Parathyroid adenoma (tissue), 2 donors: ENCODE measurements at regions not wholly inside any gene's neighbourhood (a gene's known extent, or its start where the extent isn't known, plus 50 kb on each side); places are given as distances from the start of the nearest gene placed in this dataset.

Experiments used
- H2AFZ ChIP-seq: fragments of 300-600 bp; sonication (generic); one replicate; pipeline ENCODE4 v1.7.0; 2017; ENCODE audit warnings: antibody characterized with exemption, mild to moderate bottlenecking
- H3K27ac ChIP-seq: fragments of 300-600 bp; sonication (generic); one replicate; pipeline ENCODE4 v1.7.0; 2017
- H3K27me3 ChIP-seq: fragments of 300-600 bp; sonication (generic); one replicate; pipeline ENCODE4 v1.7.0; 2017; ENCODE audit warnings: low read length; ENCODE audit not compliant: control insufficient read depth, insufficient read depth
- H3K36me3 ChIP-seq: fragments of 300-600 bp; sonication (generic); one replicate; pipeline ENCODE4 v1.7.0; 2017; ENCODE audit warnings: low read length; ENCODE audit not compliant: control insufficient read depth, insufficient read depth
- H3K4me1 ChIP-seq: fragments of 300-600 bp; sonication (generic); one replicate; pipeline ENCODE4 v1.7.0; 2017; ENCODE audit warnings: control low read depth
- H3K4me2 ChIP-seq: fragments of 300-600 bp; sonication (generic); one replicate; pipeline ENCODE4 v1.7.0; 2017; ENCODE audit warnings: low read length
- H3K4me3 ChIP-seq: fragments of 300-600 bp; sonication (generic); one replicate; pipeline ENCODE4 v1.7.0; 2017; ENCODE audit warnings: low read depth, low read length
- H3K79me2 ChIP-seq: fragments of 300-600 bp; sonication (generic); one replicate; pipeline ENCODE4 v1.7.0; 2017; ENCODE audit warnings: control low read depth
- H3K9ac ChIP-seq: fragments of 300-600 bp; sonication (generic); one replicate; pipeline ENCODE4 v1.7.0; 2017; ENCODE audit warnings: mild to moderate bottlenecking
- H3K9me3 ChIP-seq: fragments of 300-600 bp; sonication (generic); one replicate; pipeline ENCODE4 v1.7.0; 2017; ENCODE audit warnings: low read length; ENCODE audit not compliant: control insufficient read depth
- TF ChIP-seq, protein P1 (sequence below): fragments of 300-600 bp; sonication (generic); IDR thresholded peaks from one replicate; pipeline ENCODE4 v1.7.0; 2017; ENCODE audit warnings: antibody characterized with exemption, mild to moderate bottlenecking
- donor health status: primary hyperparathyroidism.

DNA sequence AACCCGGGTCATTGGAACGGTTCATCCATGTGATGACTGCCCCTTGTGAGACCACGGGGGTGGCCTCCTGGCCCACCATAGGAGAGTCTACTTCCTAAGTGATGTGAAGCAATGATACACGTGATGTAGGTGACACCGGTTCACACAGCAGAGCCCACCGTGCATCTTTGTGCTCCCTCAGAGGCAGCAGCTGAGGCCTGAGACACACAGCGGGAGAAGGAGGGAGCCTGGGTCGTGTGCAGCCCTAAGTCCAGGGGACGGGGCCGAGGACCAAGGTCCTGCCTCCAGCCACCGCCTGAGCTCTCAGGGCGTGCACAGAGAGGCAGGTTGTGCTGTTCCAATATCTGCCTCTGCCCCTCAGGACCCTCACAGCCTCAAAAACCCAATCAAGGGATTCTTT lies 377.2 kb upstream of the SALL3 start:
- TF ChIP-seq, protein P1, sequence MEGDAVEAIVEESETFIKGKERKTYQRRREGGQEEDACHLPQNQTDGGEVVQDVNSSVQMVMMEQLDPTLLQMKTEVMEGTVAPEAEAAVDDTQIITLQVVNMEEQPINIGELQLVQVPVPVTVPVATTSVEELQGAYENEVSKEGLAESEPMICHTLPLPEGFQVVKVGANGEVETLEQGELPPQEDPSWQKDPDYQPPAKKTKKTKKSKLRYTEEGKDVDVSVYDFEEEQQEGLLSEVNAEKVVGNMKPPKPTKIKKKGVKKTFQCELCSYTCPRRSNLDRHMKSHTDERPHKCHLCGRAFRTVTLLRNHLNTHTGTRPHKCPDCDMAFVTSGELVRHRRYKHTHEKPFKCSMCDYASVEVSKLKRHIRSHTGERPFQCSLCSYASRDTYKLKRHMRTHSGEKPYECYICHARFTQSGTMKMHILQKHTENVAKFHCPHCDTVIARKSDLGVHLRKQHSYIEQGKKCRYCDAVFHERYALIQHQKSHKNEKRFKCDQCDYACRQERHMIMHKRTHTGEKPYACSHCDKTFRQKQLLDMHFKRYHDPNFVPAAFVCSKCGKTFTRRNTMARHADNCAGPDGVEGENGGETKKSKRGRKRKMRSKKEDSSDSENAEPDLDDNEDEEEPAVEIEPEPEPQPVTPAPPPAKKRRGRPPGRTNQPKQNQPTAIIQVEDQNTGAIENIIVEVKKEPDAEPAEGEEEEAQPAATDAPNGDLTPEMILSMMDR = no peak

DNA sequence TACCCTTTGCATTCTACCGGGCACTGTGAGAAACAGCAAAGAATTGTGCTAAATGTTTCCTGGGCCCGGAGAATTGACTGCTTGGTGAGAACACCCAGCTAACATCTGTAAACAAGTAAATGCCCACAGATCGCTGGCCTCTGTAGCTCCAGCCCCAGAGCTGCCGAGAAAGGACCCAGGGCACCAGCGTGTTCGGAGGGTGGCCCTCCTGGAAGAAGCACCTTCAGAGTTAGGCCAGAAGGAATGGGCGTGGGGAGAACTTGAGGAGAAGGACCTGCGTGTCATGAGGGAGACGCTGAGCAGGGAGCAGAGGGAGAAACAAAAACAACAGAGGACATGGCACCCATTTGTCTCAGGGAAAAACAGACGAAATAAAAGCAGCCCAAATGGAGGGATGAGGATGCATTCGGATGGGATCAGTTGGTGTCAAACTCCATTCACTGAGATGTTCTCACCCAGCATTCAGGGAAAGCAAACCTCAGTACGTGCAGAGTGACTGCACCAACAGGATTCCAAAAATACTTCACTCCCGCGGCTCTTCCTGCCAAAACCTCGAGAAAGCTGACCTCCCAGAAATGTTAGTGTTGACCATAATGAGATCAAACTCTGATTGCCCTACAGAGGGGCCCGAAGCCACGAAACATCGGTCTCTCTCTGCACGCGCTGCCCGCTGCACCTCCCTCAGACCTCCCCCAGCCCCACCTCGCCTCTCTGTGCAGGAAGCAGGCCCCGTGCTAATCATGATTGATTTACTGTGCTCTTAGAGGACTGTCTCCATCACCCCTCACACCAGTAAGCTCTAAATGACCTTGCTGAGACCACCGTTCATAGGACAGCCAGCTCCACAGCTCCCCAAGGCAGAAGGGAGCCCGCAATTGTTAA lies 376.3 kb upstream of the SALL3 start:
- Histone ChIP-seq H3K4me1 (no peaks in the 10 kb centered on the region), H3K9ac (no peak overlapping the region), H3K27ac (no peak overlapping the region), H3K79me2 (no peaks in the 10 kb centered on the region), H3K36me3 (no peaks in the 10 kb centered on the region), H3K4me2 (no peak overlapping the region), H3K4me3 (no peak overlapping the region), H3K9me3 (no peaks in the 10 kb centered on the region), H2AFZ (no peak overlapping the region), H3K27me3 (no peaks in the 10 kb centered on the region)
- TF ChIP-seq, protein P1 = no peak

More for the DNA sequence above, 377.2 kb upstream of the SALL3 start:
- Histone ChIP-seq H3K36me3 (no peaks in the 10 kb centered on the region), H3K4me3 (no peak overlapping the region), H3K9ac (no peak overlapping the region), H3K4me2 (no peak overlapping the region), H3K79me2 (no peaks in the 10 kb centered on the region), H3K27me3 (no peaks in the 10 kb centered on the region), H3K27ac (no peak overlapping the region), H3K4me1 (no peaks in the 10 kb centered on the region), H3K9me3 (no peaks in the 10 kb centered on the region), H2AFZ (no peak overlapping the region)

DNA sequence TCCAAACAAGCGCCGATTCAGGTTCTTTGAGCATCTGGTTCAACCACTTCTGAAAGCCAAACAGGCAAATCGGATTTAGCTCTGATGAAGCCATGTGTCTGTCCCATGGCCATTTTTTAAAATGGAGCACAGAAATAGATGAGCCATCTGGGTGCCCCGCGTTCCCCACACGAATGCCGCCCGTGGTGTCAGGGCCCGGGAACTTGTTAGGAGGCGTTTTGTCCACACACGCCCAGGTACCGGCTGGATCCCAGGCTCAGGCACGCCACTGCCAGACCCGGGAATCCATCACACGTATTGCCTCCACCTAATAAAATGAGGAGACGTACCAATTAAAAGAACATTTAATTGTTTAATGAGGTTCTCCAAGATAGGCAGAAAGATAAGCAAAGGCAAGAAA lies 374.4 kb upstream of the SALL3 start:
- TF ChIP-seq, protein P1 = no peak
- H3K27ac ChIP-seq = no peak overlapping the region
- H3K4me1 ChIP-seq = no peaks in the 10 kb centered on the region
- H3K27me3 ChIP-seq = no peaks in the 10 kb centered on the region
- no peak overlapping the region for H3K4me2 ChIP-seq
- H3K4me3 ChIP-seq = no peak overlapping the region
- no peak overlapping the region for H2AFZ ChIP-seq
- H3K9ac ChIP-seq = no peak overlapping the region
- no peaks in the 10 kb centered on the region for H3K36me3 ChIP-seq
- H3K9me3 ChIP-seq = no peaks in the 10 kb centered on the region
- no peaks in the 10 kb centered on the region for H3K79me2 ChIP-seq

DNA sequence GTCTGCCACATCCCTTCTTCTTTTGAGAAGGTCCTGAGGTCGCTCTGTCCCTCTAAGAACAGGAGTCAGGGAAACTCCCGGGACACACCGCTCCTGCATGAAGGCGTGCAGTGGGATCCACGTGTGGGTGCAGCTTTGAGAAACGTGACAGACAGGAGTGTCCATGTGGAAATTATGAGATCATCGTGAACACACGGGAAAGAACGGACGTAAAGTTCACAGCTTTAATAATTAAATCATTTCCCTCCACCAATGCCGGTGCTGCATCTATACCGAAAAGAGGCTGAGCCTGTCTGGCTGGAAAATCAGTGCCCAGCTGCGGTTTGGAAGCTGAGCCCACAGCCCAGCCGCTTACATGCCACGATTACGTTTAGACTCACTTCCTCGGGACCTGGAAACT lies 372.4 kb upstream of the SALL3 start:
- Histone ChIP-seq H3K9me3 (no peaks in the 10 kb centered on the region), H3K4me3 (no peak overlapping the region), H3K9ac (no peak overlapping the region), H3K27me3 (no peaks in the 10 kb centered on the region), H3K4me2 (no peak overlapping the region), H3K27ac (no peak overlapping the region), H3K36me3 (no peaks in the 10 kb centered on the region), H3K79me2 (no peaks in the 10 kb centered on the region), H3K4me1 (no peaks in the 10 kb centered on the region), H2AFZ (no peak overlapping the region)
- TF ChIP-seq, protein P1 = no peak

DNA sequence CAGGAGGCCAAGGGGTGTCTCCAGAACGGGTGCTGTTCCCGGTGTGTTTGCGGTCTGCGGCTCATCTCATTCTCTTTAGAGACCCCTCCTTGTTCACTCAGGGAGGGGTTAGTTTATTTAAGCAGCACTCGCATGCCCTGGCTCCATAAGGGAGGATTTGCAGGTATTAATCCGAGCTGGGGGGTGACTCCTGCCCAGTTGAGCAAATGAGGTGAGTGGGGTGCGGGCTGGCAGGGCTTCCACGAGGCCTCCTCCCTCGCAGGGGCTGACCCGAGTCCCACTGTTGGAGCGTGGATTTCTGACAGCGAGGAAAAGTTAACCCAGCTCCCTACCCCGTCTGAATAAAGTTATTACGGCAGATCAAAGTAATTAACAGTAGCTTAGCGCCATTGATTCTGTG lies 371.8 kb upstream of the SALL3 start:
- H3K9me3 ChIP-seq = no peaks in the 10 kb centered on the region
- no peaks in the 10 kb centered on the region for H3K36me3 ChIP-seq
- H3K4me1 ChIP-seq = no peaks in the 10 kb centered on the region
- H3K4me2 ChIP-seq = no peak overlapping the region
- H3K9ac ChIP-seq = no peak overlapping the region
- no peak overlapping the region for H3K4me3 ChIP-seq
- H3K27me3 ChIP-seq = no peaks in the 10 kb centered on the region
- H3K27ac ChIP-seq = no peak overlapping the region
- TF ChIP-seq, protein P1 = no peak
- no peaks in the 10 kb centered on the region for H3K79me2 ChIP-seq
- no peak overlapping the region for H2AFZ ChIP-seq
